ENCODE measurements at regions not wholly inside any gene's neighbourhood (a gene's known extent, or its start where the extent isn't known, plus 50 kb on each side); places are given as distances from the start of the nearest gene placed in this dataset.

- no peak for TF ChIP-seq CTCF (IDR thresholded peaks at IDR 0.05; ENCODE audit: insufficient read depth, low read depth, low read length, missing control alignments)
Measured at GRCh38 chr6:67345946-67346345, 1289.1 kb upstream of the ADGRB3 start.

GRCh38 chr6:67336014-67336413 is 1299.1 kb upstream of the ADGRB3 start:
- TF ChIP-seq CTCF (IDR thresholded peaks at IDR 0.05; ENCODE audit: insufficient read depth, low read depth, low read length, missing control alignments): no peak
- no peak for DNase-seq (ENCODE audit: low read depth)
- H3K4me3 ChIP-seq (ENCODE audit: low read length): no peak overlapping the region

More at GRCh38 chr6:67345946-67346345, 1289.1 kb upstream of the ADGRB3 start:
- peak; percentile 99 for DNase-seq (ENCODE audit: low read depth)
- H3K4me3 ChIP-seq (ENCODE audit: low read length): no peak overlapping the region

GRCh38 chr6:67331304-67331703 is 1303.8 kb upstream of the ADGRB3 start:
- no peak for TF ChIP-seq CTCF (IDR thresholded peaks at IDR 0.05; ENCODE audit: insufficient read depth, low read depth, low read length, missing control alignments)
- no peak overlapping the region for H3K4me3 ChIP-seq (ENCODE audit: low read length)
- no peak for DNase-seq (ENCODE audit: low read depth)

GRCh38 chr6:67328269-67328668 is 1306.8 kb upstream of the ADGRB3 start:
- no peak for TF ChIP-seq CTCF (IDR thresholded peaks at IDR 0.05; ENCODE audit: insufficient read depth, low read depth, low read length, missing control alignments)

GRCh38 chr6:67300430-67301040 is 1334.5 kb upstream of the ADGRB3 start:
- DNase-seq (ENCODE audit: low read depth): no peak

More at GRCh38 chr6:67328269-67328668, 1306.8 kb upstream of the ADGRB3 start:
- H3K4me3 ChIP-seq (ENCODE audit: low read length): no peak overlapping the region
- no peak for DNase-seq (ENCODE audit: low read depth)

GRCh38 chr6:67292169-67292568 is 1342.9 kb upstream of the ADGRB3 start:
- DNase-seq (ENCODE audit: low read depth): no peak
- H3K4me3 ChIP-seq (ENCODE audit: low read length): no peak overlapping the region
- no peak for TF ChIP-seq CTCF (IDR thresholded peaks at IDR 0.05; ENCODE audit: insufficient read depth, low read depth, low read length, missing control alignments)

More at GRCh38 chr6:67300430-67301040, 1334.5 kb upstream of the ADGRB3 start:
- no peak overlapping the region for H3K4me3 ChIP-seq (ENCODE audit: low read length)
- no peak for TF ChIP-seq CTCF (IDR thresholded peaks at IDR 0.05; ENCODE audit: insufficient read depth, low read depth, low read length, missing control alignments)

GRCh38 chr6:67287566-67287965 is 1347.5 kb upstream of the ADGRB3 start:
- no peak overlapping the region for H3K4me3 ChIP-seq (ENCODE audit: low read length)
- DNase-seq (ENCODE audit: low read depth): no peak
- TF ChIP-seq CTCF (IDR thresholded peaks at IDR 0.05; ENCODE audit: insufficient read depth, low read depth, low read length, missing control alignments): no peak
